SK-N-SH (cell line): ENCODE measurements at regions not wholly inside any gene's neighbourhood (a gene's known extent, or its start where the extent isn't known, plus 50 kb on each side); places are given as distances from the start of the nearest gene placed in this dataset.

ENCODE experiments used
- CTCF ChIA-PET: fragments of 300-600, 350-600 bp; formaldehyde crosslinking; extraction: SDS; loops from one replicate; lab custom pipeline; 2021; lab: Yijun Ruan, JAX
- POLR2A ChIA-PET: fragments of 350-600 bp; sonication (Branson Sonifier 250); formaldehyde crosslinking; extraction: SDS; loops from one replicate; lab custom pipeline; 2020; ENCODE audit warnings: antibody characterized with exemption, inconsistent platforms; lab: Yijun Ruan, JAX
- DNase-seq: peaks from one replicate; pipeline ENCODE4 v3.0.0; 2012
- H2AFZ ChIP-seq: fragments of 200-600 bp; sonication (generic); 2 replicates; pipeline ENCODE4 v1.8.1; 2016; ENCODE audit warnings: antibody characterized with exemption, mild to moderate bottlenecking, low read depth
- H3F3A ChIP-seq: fragments of 200-600 bp; sonication (generic); replicated peaks from 2 replicates; pipeline ENCODE3; 2016; ENCODE audit warnings: antibody characterized with exemption, mild to moderate bottlenecking; ENCODE audit not compliant: insufficient read depth
- H3K27ac ChIP-seq, 2 experiments: fragments of 200-500 bp in 1 of 2; fragments of 200-600 bp in 1 of 2; sonication (Bioruptor generic) in 1 of 2; sonication (generic), shearing (Covaris generic) in 1 of 2; 2 replicates each; pipeline versions ENCODE4 v1.5.1 to v1.6.1; 2014 to 2016; ENCODE audit warnings: low read depth in 2 of 2, inconsistent platforms in 1 of 2, low read length in 1 of 2, mild to moderate bottlenecking in 1 of 2, mixed read lengths in 1 of 2
- H3K27me3 ChIP-seq: fragments of 200-600 bp; sonication (generic), shearing (Covaris generic); 2 replicates; pipeline ENCODE4 v1.6.1; 2016; ENCODE audit warnings: mixed run types; ENCODE audit not compliant: insufficient read depth
- H3K36me3 ChIP-seq, 2 experiments: fragments of 200-500 bp in 1 of 2; fragments of 200-600 bp in 1 of 2; sonication (Bioruptor generic) in 1 of 2; sonication (generic) in 1 of 2; replicated peaks in 1 of 2; 2 replicates each; pipeline versions ENCODE3 to v1.5.1; 2014 to 2016; ENCODE audit warnings: low read length in 1 of 2, mild to moderate bottlenecking in 1 of 2; ENCODE audit not compliant: insufficient read depth in 2 of 2, control insufficient read depth in 1 of 2
- H3K4me1 ChIP-seq, 2 experiments: fragments of 200-500 bp in 1 of 2; fragments of 200-600 bp in 1 of 2; sonication (Bioruptor generic) in 1 of 2; sonication (generic), shearing (Covaris generic) in 1 of 2; 2 replicates each; pipeline versions ENCODE4 v1.5.1 to v1.6.1; 2014 to 2016; ENCODE audit warnings: low read depth in 1 of 2, low read length in 1 of 2, mixed run types in 1 of 2; ENCODE audit not compliant: insufficient read depth in 2 of 2, control insufficient read depth in 1 of 2
- H3K4me2 ChIP-seq: fragments of 200-600 bp; sonication (generic), shearing (Covaris generic); 2 replicates; pipeline ENCODE4 v1.6.1; 2017; ENCODE audit warnings: mixed run types
- H3K4me3 ChIP-seq, 2 experiments: fragments of 200-500 bp in 1 of 2; fragments of 200-600 bp in 1 of 2; sonication (Bioruptor generic) in 1 of 2; sonication (generic), shearing (Covaris generic) in 1 of 2; 2 replicates each; pipeline versions ENCODE4 v1.5.1 to v1.8.1; 2014 to 2016; ENCODE audit warnings: low read depth in 2 of 2, inconsistent platforms in 1 of 2, low read length in 1 of 2, mild to moderate bottlenecking in 1 of 2, mixed read lengths in 1 of 2, moderate library complexity in 1 of 2
- H3K79me2 ChIP-seq: fragments of 200-600 bp; sonication (generic); 2 replicates; pipeline ENCODE4 v1.8.1; 2017; ENCODE audit warnings: mild to moderate bottlenecking; ENCODE audit not compliant: insufficient read depth
- H3K9ac ChIP-seq: fragments of 200-600 bp; sonication (generic); 2 replicates; pipeline ENCODE4 v1.6.1; 2017; ENCODE audit warnings: mixed run types
- H3K9me2 ChIP-seq: fragments of 200-600 bp; sonication (generic); 2 replicates; pipeline ENCODE4 v1.6.1; 2017; ENCODE audit warnings: mixed run types
- H3K9me3 ChIP-seq: fragments of 200-600 bp; sonication (generic); 2 replicates; pipeline ENCODE4 v1.6.1; 2017; ENCODE audit warnings: mixed run types, mild to moderate bottlenecking, moderate library complexity
- H4K20me1 ChIP-seq: fragments of 200-600 bp; sonication (generic); 2 replicates; pipeline ENCODE4 v1.6.1; 2017; ENCODE audit warnings: mild to moderate bottlenecking, mixed run types; ENCODE audit not compliant: insufficient read depth
- TAF1 ChIP-seq: IDR thresholded peaks from 2 replicates; pipeline ENCODE4 v1.6.1; 2012; ENCODE audit warnings: low read depth, mild to moderate bottlenecking, low read length, moderate library complexity, borderline replicate concordance
- WGBS: methylation state at CpG from one replicate; pipeline ENCODE4 v1.1.6; 2017; ENCODE audit warnings: low lambda C conversion rate; 5-methylcytosine and 5-hydroxymethylcytosine counted together
- TF ChIP-seq, protein P1 (sequence below): IDR thresholded peaks from 2 replicates; pipeline ENCODE4 v1.4.0; 2012; ENCODE audit warnings: low read depth

DNA sequence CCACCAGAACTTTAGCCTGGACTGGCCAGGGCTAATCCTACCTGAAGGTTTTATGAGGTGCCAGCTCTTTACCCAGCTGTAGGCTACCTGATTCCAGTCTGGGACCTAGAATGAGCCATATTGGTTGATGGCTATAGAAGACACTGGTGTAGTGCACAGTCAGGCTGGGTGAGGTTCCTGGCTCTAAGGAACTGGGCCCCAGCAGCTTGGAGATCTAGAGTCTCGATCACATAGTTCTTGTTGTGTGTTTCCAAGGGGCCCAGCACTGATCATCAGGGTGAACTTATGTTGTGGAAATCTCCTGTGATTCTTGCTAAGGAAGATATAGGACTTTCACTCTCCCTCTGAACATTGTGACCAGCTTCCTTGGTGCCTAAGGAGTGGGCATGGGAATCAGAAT, 236.3 kb downstream of the ZNF536 start:
- no peak for DNase-seq
- H2AFZ ChIP-seq, result no peak overlapping the region
- CTCF ChIA-PET, result no interaction called here
- H3K27ac ChIP-seq, result no peak overlapping the region
- no peaks in the 10 kb centered on the region for H4K20me1 ChIP-seq
- peaks cover 0 to 3% of the 10 kb centered on the region in 2 experiments; a peak in 1 of 4 replicates for H3K4me1 ChIP-seq
- TF ChIP-seq TAF1, result no peak
- TF ChIP-seq, protein P1, sequence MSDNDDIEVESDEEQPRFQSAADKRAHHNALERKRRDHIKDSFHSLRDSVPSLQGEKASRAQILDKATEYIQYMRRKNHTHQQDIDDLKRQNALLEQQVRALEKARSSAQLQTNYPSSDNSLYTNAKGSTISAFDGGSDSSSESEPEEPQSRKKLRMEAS, result no peak
- TF ChIP-seq, all 33 proteins: peak for 0
- H3K9me3 ChIP-seq, result no peaks in the 10 kb centered on the region
- H3K36me3 ChIP-seq, result no peaks in the 10 kb centered on the region
- no peaks in the 10 kb centered on the region for H3K27me3 ChIP-seq
- POLR2A ChIA-PET, result no interaction called here
- H3K9me2 ChIP-seq, result no peaks in the 10 kb centered on the region
- H3K4me3 ChIP-seq, result no peak overlapping the region
- H3K9ac ChIP-seq, result no peak overlapping the region
- no peaks in the 10 kb centered on the region for H3K79me2 ChIP-seq
- WGBS, result 0% methylated on average over 1 of the region's 1 CpG
- no peak overlapping the region for H3K4me2 ChIP-seq
- H3F3A ChIP-seq, result no peaks in the 10 kb centered on the region
